HG02642 (cell line): ENCODE measurements at regions not wholly inside any gene's neighbourhood (a gene's known extent, or its start where the extent isn't known, plus 50 kb on each side); places are given as distances from the start of the nearest gene placed in this dataset.
"Not testable (repeated sequence)": the region's sequence is repeated elsewhere in the genome, so short reads cannot be mapped to it uniquely, and the experiment has no call there.

Source experiments
- ATAC-seq: cut with Tn5 transposase; IDR thresholded peaks from one replicate; pipeline ENCODE4 v1.9.1; 2021; ENCODE audit warnings: mild to moderate bottlenecking; ENCODE audit not compliant: unreplicated experiment, poor library complexity

GRCh38 chr15:70248116-70249025 is 150.7 kb upstream of the TLE3 start:
- ATAC-seq, result no peak

GRCh38 chr15:70247281-70247680 is 149.6 kb upstream of the TLE3 start:
- ATAC-seq, result no peak

- no peak for ATAC-seq
These were observed 149.0 kb upstream of the TLE3 start for GRCh38 chr15:70246623-70247220.

- ATAC-seq, result no peak
These were observed 148.4 kb upstream of the TLE3 start for GRCh38 chr15:70245932-70246622.

- ATAC-seq, result no peak
These were observed 147.3 kb upstream of the TLE3 start for GRCh38 chr15:70244978-70245542.

- no peak for ATAC-seq
These were observed 146.2 kb upstream of the TLE3 start for GRCh38 chr15:70243686-70244540.

GRCh38 chr15:70242951-70243685 is 145.4 kb upstream of the TLE3 start:
- ATAC-seq, result no peak

GRCh38 chr15:70241561-70242320 is 144.0 kb upstream of the TLE3 start:
- no peak for ATAC-seq

GRCh38 chr15:70240820-70241430 is 143.2 kb upstream of the TLE3 start:
- ATAC-seq, result no peak

- peak; percentile 79 for ATAC-seq
These were observed 142.4 kb upstream of the TLE3 start for GRCh38 chr15:70240082-70240481.

GRCh38 chr15:70238917-70239316 is 141.2 kb upstream of the TLE3 start:
- no peak for ATAC-seq

GRCh38 chr15:70237626-70238025 is 139.9 kb upstream of the TLE3 start:
- no peak for ATAC-seq

- no peak for ATAC-seq
These were observed 138.8 kb upstream of the TLE3 start for GRCh38 chr15:70236341-70237086.

- ATAC-seq, result no peak
These were observed 137.6 kb upstream of the TLE3 start for GRCh38 chr15:70235347-70235746.

GRCh38 chr15:70234256-70234905 is 136.7 kb upstream of the TLE3 start:
- ATAC-seq, result no peak

- ATAC-seq, result no peak
These were observed 133.8 kb upstream of the TLE3 start for GRCh38 chr15:70231484-70231883.

- not testable (repeated sequence) for ATAC-seq
These were observed 130.2 kb upstream of the TLE3 start for GRCh38 chr15:70227918-70228317.
